KBM-7 (cell line): ENCODE measurements at regions not wholly inside any gene's neighbourhood (a gene's known extent, or its start where the extent isn't known, plus 50 kb on each side); places are given as distances from the start of the nearest gene placed in this dataset.
"Not testable (repeated sequence)": the region's sequence is repeated elsewhere in the genome, so short reads cannot be mapped to it uniquely, and the experiment has no call there.

Source experiments
- DNase-seq: peaks from one replicate; pipeline ENCODE4 v3.0.0-alpha.2; 2015
- in situ Hi-C: fragments of 300-500 bp; cut with MboI; formaldehyde crosslinking; loops from 2 replicates; pipeline ENCODE4 v1.14.3; 2020; ENCODE audit warnings: low sequenced_read_pairs, low pct_unique_long_range_greater_than_20kb, mixed read lengths

DNA sequence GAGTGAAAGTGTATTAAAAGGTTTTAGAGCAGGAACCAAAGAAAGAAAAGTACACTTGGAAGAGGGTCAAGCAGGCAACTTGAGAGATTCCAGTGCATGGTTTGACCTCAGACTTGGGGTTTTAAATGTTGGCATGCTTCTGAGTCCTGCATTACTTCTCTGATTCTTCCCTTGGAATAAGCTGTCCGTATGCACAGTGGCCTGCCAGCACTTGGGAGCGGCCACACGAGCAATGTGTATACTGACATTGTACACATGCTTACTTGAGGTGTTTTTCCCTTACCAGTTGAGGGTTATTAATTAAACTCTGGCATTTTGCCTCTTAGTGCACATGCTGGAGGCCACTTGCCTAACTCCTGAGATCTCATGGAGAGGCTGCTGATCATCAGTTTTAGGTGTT, 786.6 kb upstream of the RGS18 start:
- no peak for DNase-seq
- in situ Hi-C loops = no loop called here

- no peak for DNase-seq
- in situ Hi-C loops = no loop called here
Measured at GRCh38 chr1:191388283-191388682, 770.0 kb upstream of the RGS18 start.

DNA sequence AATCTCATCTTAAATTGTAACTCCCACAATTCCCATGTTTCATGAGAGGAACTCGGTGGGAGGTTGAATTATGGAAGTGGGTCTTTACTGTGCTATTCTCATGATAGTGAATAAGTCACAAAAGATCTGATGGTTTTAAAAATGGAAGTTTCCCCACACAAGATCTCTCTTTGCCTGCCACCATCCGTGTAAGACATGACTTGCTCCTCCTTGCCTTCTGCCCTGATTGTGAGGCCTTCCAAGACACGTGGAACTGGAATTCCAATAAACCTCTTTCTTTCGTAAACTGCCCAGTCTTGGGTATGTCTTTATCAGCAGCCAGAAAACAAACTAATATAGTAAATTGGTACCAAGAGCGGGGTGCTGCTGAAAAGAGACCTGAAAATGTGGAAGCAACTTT, 761.6 kb upstream of the RGS18 start:
- no peak for DNase-seq
- in situ Hi-C loops = no loop called here

GRCh38 chr1:191398551-191398950, 759.7 kb upstream of the RGS18 start:
- in situ Hi-C loops = no loop called here
- no peak for DNase-seq

DNA sequence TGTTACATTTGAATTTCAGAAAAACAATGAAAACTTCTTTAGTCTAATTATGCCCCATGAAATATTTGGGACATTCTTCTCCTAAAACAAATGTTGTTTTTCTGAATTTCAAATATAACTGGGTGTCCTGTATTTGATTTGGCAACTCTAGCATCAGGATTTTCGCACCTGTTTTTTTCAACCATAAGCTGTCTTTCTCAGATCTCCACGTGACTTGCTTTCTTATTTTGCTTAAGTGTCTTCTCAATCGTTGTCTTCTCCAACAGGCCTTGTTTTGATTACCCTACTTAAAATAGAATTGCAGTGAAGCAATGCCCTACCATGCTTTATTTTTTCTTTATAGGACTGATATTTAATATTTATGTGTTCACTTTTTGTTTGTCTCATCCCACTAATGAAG, 752.8 kb upstream of the RGS18 start:
- in situ Hi-C loops = no loop called here
- no peak for DNase-seq

DNA sequence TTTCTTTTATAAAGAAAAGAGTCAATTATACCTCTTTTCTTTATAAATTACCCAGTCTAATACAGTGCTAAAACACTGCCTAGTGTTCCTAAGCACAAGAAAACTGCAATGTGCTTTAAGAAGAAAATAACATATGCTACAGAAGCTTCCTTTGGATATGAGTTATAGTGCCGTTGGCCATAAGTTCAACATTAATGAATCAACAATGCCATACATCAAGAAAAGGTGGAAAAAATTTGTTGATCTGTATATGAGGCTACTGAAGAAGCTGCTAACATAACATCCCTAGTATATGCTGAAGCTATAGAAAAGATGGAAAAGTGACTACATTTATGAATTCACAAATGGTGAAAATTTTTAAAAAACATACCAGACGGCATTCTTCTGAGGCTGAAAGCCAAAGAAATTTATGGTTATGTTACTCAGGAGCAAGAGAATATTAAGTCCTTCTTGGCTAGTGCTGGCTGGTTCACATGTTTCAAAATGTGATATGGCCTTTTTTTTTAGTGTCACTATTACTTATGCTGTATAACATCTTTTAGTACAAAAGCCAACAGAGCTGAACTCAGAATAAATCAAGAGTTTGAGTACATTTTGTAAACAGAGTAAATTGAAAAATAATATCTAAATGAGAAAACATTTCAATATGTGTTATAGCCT, 743.2 kb upstream of the RGS18 start:
- in situ Hi-C loops = no loop called here
- DNase-seq = no peak

DNA sequence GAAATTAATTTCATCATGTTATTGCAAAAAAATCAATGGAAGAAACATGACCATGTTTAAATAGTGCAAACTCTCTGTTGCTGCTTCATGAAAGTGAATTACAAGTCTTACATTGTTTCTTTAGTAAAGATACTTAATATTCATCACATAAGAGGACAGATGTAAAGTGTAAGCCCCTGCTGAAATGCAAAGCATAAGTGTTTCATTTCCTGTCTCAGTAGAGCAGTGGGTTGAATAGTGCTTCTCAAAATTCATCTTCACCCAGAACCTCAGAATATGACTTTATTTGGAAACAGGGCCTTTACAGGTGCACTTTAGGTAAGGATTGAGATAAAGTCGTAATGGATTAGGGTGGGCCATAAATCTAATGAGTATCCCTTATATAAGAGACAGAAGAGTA, 738.4 kb upstream of the RGS18 start:
- DNase-seq = no peak
- in situ Hi-C loops = no loop called here

DNA sequence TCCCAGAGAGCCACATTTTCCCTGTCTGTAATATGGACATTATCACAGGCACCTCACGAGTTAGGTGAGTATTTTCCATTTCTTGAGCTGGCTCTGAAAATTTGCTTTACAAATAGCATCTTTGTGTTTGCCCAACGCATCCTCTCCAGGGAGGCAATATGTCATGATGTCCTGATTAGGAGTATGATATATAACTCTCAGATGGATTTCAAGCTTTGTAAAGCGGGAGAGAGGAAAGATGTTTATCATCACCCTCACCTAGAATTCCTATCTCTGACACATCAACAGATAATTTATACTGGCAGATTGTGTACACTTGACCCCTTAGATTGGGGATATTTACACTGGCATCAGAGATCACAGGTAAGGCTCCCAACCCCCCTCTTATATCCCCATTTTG, 730.7 kb upstream of the RGS18 start:
- in situ Hi-C loops = no loop called here
- no peak for DNase-seq

GRCh38 chr1:191432817-191433216, 725.4 kb upstream of the RGS18 start:
- DNase-seq = no peak
- in situ Hi-C loops = no loop called here

DNA sequence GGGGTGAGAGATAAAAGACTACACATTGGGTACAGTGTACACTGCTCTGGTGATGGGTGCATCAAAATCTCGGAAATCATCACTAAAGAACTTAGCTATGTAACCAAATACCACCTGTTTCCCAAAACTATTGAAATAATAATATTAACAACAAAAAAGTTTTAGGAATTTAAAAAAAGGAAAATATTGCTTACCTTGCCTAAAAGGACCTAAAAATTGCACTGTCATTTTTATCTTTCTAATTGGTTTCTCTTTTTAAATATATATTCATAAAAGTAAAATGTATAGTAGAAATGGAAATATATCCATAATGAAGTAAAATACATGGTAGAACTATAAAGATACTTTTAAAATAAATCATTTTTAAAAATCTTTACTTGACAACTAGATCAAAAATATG, 719.3 kb upstream of the RGS18 start:
- no peak for DNase-seq
- in situ Hi-C loops = no loop called here

- DNase-seq, in situ Hi-C loops: not testable (repeated sequence)
Measured at GRCh38 chr1:191448279-191448678, 710.0 kb upstream of the RGS18 start.

GRCh38 chr1:191452586-191452985, 705.7 kb upstream of the RGS18 start:
- DNase-seq = no peak

GRCh38 chr1:191453487-191453886, 704.8 kb upstream of the RGS18 start:
- in situ Hi-C loops = no loop called here
- DNase-seq = no peak

More at GRCh38 chr1:191452586-191452985, 705.7 kb upstream of the RGS18 start:
- in situ Hi-C loops = no loop called here

- no peak for DNase-seq
- in situ Hi-C loops = no loop called here
Measured at GRCh38 chr1:191457889-191458288, 700.4 kb upstream of the RGS18 start.

DNA sequence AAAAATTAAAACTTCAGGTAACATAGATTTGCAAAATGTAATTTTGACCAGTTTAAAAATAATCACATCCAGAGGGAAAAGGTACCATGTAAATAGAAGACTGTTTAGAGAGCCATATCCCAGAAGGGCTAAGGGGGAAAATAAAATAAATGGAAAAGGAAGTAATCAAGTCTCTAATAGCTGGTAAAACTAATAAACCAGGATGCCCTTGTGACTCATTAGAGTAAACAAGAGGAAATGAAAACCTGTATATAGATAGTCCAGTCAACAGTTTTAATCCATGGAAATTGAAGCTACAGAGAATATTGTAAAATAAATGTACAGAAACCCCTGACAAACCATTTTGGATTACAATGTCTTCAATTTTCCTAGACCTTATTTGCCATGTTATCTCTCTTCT, 698.0 kb upstream of the RGS18 start:
- in situ Hi-C loops = no loop called here

GRCh38 chr1:191483988-191484387, 674.3 kb upstream of the RGS18 start:
- no peak for DNase-seq
- in situ Hi-C loops = no loop called here

More for the DNA sequence above, 698.0 kb upstream of the RGS18 start:
- no peak for DNase-seq

- DNase-seq = peak; percentile 84
- in situ Hi-C loops = no loop called here
Measured at GRCh38 chr1:191490303-191490702, 668.0 kb upstream of the RGS18 start.

DNA sequence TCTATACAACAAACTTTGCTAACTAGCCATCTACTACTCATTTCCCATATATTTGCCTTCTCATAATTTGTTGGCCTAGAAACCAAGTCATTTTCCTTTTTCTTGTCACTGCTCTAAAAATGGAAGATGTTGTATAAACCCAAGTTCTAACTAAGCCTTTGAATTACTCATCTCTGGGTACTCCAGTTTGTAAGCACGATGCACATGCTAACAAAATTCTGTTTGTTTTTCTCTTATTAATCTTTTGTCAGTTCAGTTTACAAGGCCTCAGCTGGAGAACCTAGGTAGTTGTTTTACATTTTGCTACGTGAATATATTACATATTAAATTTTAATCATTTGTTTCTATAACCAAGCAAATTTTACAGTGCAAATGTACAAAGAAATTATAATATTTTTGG, 663.2 kb upstream of the RGS18 start:
- in situ Hi-C loops = no loop called here
- DNase-seq = no peak

DNA sequence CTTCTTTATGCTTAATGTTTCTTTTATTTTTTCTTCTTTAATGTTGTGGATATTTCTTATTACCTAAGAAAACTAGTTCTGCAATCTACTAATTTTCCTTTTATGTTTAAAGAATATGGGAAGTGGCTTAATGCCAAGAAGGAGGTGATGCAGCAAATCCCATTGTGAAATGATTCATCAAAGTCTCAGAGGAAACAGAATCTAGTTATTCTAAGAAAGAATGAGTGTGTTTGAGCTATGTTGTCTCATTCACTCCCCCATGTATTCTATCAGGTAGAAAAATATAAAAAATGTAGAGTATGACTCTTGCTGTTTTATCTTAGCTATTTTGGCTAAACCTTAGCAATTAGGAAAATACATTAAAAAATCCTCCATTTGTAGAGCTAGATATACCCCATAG, 659.9 kb upstream of the RGS18 start:
- peak; percentile 30 for DNase-seq

DNA sequence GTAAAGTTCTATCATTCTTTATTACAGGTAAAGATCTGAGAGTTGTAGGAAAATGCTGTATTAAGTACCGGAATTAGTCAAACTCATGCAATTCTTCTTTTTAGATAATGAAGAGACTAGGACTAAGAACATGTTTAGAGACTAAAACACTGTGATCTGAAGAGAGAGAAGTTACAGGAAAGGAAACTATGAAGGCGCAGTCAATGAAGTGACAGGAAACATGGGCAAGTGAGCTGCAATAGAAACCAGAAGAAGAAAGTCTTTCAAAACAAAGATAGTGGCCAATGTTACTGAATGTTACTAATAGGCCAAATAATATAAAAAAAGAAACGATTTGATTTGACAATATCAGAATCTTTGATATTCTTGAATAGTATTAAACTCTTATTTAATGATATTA, 659.4 kb upstream of the RGS18 start:
- no peak for DNase-seq
- in situ Hi-C loops = no loop called here

More for the DNA sequence above, 659.9 kb upstream of the RGS18 start:
- in situ Hi-C loops = no loop called here

DNA sequence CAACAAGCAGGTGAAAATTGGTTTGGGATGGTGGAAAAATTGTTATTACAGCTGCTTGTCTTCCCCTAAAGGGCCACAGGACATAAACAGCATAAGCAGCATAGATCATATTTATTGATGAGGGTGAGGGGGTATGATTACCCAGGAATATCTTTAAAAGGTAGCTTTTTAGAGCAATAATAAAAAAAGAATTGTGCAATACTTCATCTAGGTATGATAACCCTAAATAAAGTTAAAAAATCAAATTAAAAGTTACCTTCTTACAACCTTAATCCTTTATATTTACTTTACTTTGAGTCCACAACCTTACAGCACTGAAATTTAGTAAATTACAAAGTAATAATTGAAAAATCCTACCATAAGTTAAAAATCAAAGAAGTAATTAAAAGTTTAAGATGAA, 653.3 kb upstream of the RGS18 start:
- DNase-seq = no peak
- in situ Hi-C loops = no loop called here

GRCh38 chr1:191508239-191508638, 650.0 kb upstream of the RGS18 start:
- no peak for DNase-seq
- in situ Hi-C loops = no loop called here
